DOHH2 (cell line): ENCODE measurements at regions not wholly inside any gene's neighbourhood (a gene's known extent, or its start where the extent isn't known, plus 50 kb on each side); places are given as distances from the start of the nearest gene placed in this dataset.

Source experiments
- H3F3A ChIP-seq: fragments of 200-600 bp; sonication (generic), shearing (Covaris generic); 2 replicates; pipeline ENCODE4 v1.6.0; 2016; ENCODE audit warnings: antibody characterized with exemption, mild to moderate bottlenecking; ENCODE audit not compliant: control insufficient read depth, insufficient read depth
- H3K27ac ChIP-seq: fragments of 200-600 bp; sonication (generic); 2 replicates; pipeline ENCODE4 v1.5.1; 2014; ENCODE audit warnings: low read depth, mild to moderate bottlenecking, low read length, moderate library complexity
- H3K27me3 ChIP-seq: fragments of 200-600 bp; sonication (generic); 2 replicates; pipeline ENCODE4 v1.6.1; 2014; ENCODE audit warnings: mild to moderate bottlenecking, low read length, mixed read lengths; ENCODE audit not compliant: control insufficient read depth
- H3K36me3 ChIP-seq: fragments of 200-600 bp; sonication (generic); 2 replicates; pipeline ENCODE4 v1.6.1; 2014; ENCODE audit warnings: mild to moderate bottlenecking, low read length, moderate library complexity, mixed read lengths; ENCODE audit not compliant: control insufficient read depth
- H3K4me1 ChIP-seq: fragments of 200-600 bp; sonication (generic); 2 replicates; pipeline ENCODE4 v1.6.1; 2014; ENCODE audit warnings: mild to moderate bottlenecking, low read length, mixed read lengths; ENCODE audit not compliant: control insufficient read depth
- H3K4me2 ChIP-seq: fragments of 200-600 bp; sonication (generic); 2 replicates; pipeline ENCODE4 v1.6.0; 2014; ENCODE audit warnings: mild to moderate bottlenecking, low read length, moderate library complexity
- H3K4me3 ChIP-seq: fragments of 200-600 bp; sonication (generic); 2 replicates; pipeline ENCODE4 v1.5.1; 2014; ENCODE audit warnings: mild to moderate bottlenecking, low read length, mixed read lengths
- H3K79me2 ChIP-seq: fragments of 200-600 bp; sonication (generic); 2 replicates; pipeline ENCODE4 v1.6.1; 2014; ENCODE audit warnings: mild to moderate bottlenecking, low read length, mixed read lengths; ENCODE audit not compliant: control insufficient read depth
- H3K9me2 ChIP-seq: fragments of 200-600 bp; sonication (generic); replicated peaks from 2 replicates; pipeline ENCODE4 v1.6.1; 2014; ENCODE audit warnings: mild to moderate bottlenecking, low read length, mixed read lengths; ENCODE audit not compliant: control insufficient read depth
- H3K9me3 ChIP-seq: fragments of 200-600 bp; sonication (generic); 2 replicates; pipeline ENCODE4 v1.6.1; 2014; ENCODE audit warnings: antibody characterized with exemption, low read length, mixed read lengths; ENCODE audit not compliant: control insufficient read depth, insufficient read depth
- H4K20me1 ChIP-seq: fragments of 200-600 bp; sonication (generic); 2 replicates; pipeline ENCODE4 v1.6.0; 2014; ENCODE audit warnings: low read depth, mild to moderate bottlenecking, antibody characterized with exemption, low read length, moderate library complexity; ENCODE audit not compliant: control insufficient read depth, insufficient read depth
- CTCF ChIP-seq: fragments of 200-600 bp; sonication (generic); IDR thresholded peaks from one replicate; pipeline ENCODE4 v1.5.1; 2014; ENCODE audit warnings: antibody characterized with exemption, mild to moderate bottlenecking, low read depth, low read length; ENCODE audit not compliant: poor library complexity, severe bottlenecking
- EZH2phosphoT487 ChIP-seq: fragments of 200-600 bp; sonication (generic); IDR thresholded peaks from 2 replicates; pipeline ENCODE4 v1.6.1; 2017; ENCODE audit warnings: borderline replicate concordance, mild to moderate bottlenecking, antibody characterized with exemption, low read length, moderate library complexity, mixed read lengths

- Histone ChIP-seq H3K36me3 (no peaks in the 10 kb centered on the region), H3K4me3 (no peak overlapping the region), H3F3A (no peaks in the 10 kb centered on the region), H3K9me3 (no peaks in the 10 kb centered on the region), H3K4me1 (peaks cover 18% of the 10 kb centered on the region), H3K27ac (no peak overlapping the region), H3K4me2 (no peak overlapping the region), H3K79me2 (no peaks in the 10 kb centered on the region), H3K9me2 (no peaks in the 10 kb centered on the region), H4K20me1 (no peaks in the 10 kb centered on the region), H3K27me3 (no peaks in the 10 kb centered on the region)
- TF ChIP-seq EZH2phosphoT487 (no peak), CTCF (no peak)
These were observed 58.8 kb upstream of the LYVE1 start for GRCh38 chr11:10627291-10627690.

- Histone ChIP-seq H3K27ac (no peak overlapping the region), H3K27me3 (no peaks in the 10 kb centered on the region), H3K4me2 (no peak overlapping the region), H4K20me1 (no peaks in the 10 kb centered on the region), H3K4me1 (peaks cover 18% of the 10 kb centered on the region), H3K79me2 (no peaks in the 10 kb centered on the region), H3K9me2 (no peaks in the 10 kb centered on the region), H3K9me3 (no peaks in the 10 kb centered on the region), H3K36me3 (no peaks in the 10 kb centered on the region), H3F3A (no peaks in the 10 kb centered on the region), H3K4me3 (no peak overlapping the region)
- TF ChIP-seq EZH2phosphoT487, result no peak
- TF ChIP-seq CTCF, result no peak
These were observed 57.5 kb upstream of the LYVE1 start for GRCh38 chr11:10625982-10626311.

DNA sequence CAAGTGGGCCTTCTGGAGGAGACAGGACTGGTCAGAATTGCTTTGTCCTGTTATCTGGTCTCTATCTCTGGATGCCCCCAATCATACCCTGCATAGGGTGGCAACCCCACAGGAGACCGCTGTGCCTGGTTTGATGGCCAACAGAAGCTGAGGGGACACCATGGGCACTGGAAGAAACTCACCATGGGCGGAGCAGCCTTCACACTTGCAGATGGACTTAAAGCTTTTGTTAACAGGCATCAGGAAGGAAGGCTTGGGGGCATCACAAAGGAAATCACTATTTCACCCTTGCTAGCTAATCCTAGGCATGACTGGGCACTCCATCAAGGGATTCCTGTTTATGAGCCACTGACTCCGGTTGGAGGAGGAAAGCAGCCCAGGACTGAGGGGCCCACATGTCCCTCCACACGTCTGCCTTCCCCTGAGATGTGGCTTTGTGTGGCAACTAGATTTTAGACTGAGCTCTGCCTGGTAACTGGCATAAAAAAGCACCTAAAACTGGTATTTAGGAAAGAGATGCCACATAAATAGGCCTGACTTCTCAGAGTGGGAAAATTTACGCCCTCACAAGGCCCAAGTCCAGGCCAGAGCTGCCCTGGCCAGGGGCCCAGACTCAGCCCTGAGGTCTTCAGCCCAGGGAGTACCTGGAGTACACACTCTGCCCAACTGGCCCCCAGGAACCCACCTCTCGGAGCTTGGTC, 57.0 kb upstream of the LYVE1 start:
- Histone ChIP-seq H3K27ac (no peak overlapping the region), H4K20me1 (no peaks in the 10 kb centered on the region), H3K4me1 (peaks cover 18% of the 10 kb centered on the region)

More for the DNA sequence above, 57.0 kb upstream of the LYVE1 start:
- H3K9me2 ChIP-seq, result no peaks in the 10 kb centered on the region
- no peaks in the 10 kb centered on the region for H3K27me3 ChIP-seq
- H3K36me3 ChIP-seq, result no peaks in the 10 kb centered on the region
- no peaks in the 10 kb centered on the region for H3K79me2 ChIP-seq
- H3F3A ChIP-seq, result no peaks in the 10 kb centered on the region
- H3K4me3 ChIP-seq, result no peak overlapping the region
- no peak overlapping the region for H3K4me2 ChIP-seq
- H3K9me3 ChIP-seq, result no peaks in the 10 kb centered on the region
- TF ChIP-seq EZH2phosphoT487 (no peak), CTCF (no peak)
